HG02798 (cell line): ENCODE measurements at regions not wholly inside any gene's neighbourhood (a gene's known extent, or its start where the extent isn't known, plus 50 kb on each side); places are given as distances from the start of the nearest gene placed in this dataset.
A peak's percentile ranks its signal among the peaks of the same experiment; 100 is the strongest.

Source experiments
- ATAC-seq: cut with Tn5 transposase; IDR thresholded peaks from one replicate; pipeline ENCODE4 v1.9.1; 2021; ENCODE audit warnings: mild to moderate bottlenecking; ENCODE audit not compliant: unreplicated experiment, poor library complexity

DNA sequence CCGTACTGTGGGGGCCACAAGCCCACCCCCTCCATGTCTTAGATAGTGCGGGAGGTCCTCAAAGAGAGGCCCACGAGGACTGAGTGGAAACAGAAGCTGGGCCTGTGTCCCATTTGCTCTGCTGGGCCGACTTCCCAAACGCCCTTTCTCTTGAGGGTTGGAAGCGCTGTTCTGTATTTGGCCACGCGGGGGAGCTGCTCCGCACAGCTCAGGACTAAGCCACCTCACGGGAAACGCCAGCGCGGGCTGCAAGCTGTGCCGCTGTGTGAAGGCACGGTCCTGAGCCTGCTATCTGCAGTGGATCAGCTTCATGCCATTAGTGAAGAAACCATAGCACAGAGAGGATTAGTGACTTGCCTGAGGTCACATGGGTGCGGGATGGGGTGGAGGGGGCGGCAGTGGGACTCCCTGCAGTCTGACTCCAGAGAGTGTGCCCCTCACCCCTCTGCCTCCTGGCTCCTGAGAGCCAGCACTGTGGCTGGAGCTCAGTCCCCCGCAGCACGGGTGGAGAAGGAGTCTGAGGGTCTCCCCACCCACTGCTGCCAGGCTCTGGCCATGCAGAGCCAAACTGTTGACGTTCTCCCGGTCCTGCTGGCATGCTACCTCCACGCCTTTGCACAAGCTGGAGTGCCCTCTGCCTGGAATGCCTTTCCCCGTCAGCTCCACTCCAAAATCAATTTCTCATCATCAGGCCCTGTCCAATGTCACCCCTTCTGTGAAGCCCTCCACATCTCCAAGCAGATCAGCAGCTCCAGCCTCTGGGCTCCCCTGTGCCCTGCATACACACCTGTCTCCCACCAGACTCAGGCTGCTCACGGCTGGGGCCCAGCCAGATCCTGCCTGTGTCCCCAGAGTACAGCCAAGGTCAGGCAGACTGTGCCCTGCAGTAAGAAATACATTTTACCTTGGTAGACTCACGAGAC is 51.5 kb upstream of the LRRC32 start:
- peak; percentile 84 for ATAC-seq

DNA sequence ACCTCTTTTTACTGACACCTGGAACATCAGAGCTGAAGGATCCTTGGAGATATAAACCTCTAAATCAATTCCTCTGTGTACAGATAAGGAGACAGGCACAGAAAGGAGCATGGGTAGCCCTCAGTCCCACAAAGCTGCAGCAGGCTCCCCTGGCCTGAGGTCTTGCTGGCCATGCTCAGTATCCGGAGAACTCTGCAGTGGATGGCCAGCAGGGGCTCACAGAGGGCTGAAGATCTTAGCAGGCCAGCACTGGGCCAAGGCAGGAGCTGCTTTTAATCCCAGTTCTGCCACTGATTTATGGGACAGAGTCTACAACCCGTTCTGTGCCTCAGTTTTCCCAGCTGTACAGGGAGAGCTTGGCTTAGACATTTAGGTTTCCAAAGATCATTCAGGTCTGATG is 52.6 kb upstream of the LRRC32 start:
- no peak for ATAC-seq

DNA sequence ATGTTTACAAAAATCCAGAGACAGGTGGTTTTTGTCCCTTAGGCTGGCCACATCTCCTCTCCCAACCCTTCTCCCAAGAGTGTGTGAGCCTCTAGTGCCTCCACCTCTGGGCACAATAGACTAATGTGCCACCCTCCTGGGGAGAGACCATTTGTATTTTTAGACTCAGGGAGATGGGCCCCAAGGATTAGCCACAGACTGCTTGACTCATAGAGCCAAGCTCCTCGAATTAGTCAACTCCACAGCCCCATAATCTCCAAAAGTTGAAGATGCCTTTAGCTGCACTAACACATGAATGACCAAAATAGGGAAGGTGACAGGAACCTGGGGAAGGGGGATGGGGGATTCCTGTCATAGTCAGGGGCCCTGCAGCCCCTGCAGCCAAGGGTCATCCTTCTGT is 53.0 kb upstream of the LRRC32 start:
- ATAC-seq: no peak

DNA sequence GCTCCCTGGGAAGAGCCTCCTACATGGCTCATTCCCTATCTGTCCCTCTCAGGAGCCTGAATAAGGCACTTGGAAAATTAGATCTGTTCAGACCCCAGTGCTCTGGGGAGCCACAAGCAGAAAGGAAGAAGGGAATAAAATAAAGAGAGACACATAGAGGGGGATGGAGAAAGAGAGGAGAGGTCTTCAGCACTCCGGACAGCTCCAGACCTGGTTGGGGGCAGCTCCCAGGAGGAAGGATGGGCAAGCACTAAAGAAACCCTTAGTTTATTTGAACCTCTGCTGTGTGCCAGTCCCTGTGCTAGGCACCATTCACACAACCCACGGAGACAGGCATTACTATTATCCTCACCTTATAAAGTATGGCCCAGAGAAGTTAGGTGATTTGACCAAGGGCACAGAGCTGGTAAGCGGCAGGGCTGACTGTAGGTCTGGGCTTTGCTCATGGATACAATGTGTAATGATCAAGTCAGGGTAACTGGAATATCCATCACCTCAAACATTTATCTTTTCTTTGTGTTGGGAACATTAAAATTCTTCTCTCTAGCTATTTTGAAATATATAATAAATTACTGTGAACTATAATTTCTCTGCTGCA is 53.7 kb upstream of the LRRC32 start:
- ATAC-seq: no peak

DNA sequence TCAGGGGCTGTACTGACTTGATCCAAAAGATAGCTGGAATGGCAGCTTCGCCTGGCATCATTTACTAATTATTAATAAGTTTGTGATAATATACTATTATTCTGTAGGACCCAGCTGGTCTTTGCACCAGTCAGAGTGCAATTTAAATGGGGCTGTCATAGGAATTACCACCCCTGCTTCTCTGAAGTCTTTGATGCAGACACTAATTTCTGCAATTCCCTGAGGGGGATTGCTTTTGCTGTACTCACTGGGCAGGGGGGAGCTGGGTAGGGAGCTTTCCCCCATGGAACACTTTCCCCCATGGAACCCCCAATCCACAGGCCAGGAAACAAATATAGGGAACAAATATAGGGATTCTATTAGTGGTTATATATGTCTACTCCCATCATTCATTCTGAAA is 54.9 kb upstream of the TSKU start:
- no peak for ATAC-seq

DNA sequence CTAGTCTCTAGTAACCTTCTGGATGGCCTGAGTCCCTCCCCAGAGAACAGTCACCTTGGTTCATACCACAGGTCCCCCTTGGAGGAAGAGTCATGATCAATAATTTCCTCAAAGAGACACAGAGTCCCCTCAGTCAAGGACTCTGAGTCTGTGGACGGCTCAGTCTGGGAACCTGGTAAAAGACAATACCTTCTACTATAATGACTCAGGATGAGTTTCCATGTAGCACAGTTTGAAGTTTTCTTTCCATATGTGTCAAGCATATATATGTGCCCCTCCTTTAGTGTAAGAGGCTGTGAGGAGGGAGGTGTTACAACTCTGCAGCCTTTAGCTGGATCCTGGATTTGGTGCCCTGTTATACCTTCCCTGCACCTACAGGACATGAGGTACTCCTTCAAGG is 54.4 kb upstream of the TSKU start:
- no peak for ATAC-seq

DNA sequence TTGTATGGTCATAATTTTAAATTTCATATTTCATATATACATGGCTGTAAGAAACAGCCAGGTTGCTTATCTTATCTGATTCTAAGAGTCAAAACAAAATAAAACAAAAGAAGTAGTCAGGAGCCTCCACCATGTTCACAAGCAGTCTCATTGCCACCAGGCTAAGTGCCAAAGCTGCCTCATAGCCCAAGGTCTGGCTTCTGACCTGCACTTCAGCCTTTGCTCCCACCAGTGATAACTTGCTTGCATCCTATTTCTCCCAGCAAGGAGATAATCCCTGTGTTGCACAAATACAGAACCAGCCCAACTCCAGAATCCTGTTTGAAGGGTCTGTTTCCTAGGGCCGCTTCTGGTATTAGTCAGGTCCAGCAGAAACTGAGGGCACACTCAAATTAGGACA is 53.9 kb upstream of the TSKU start:
- ATAC-seq: no peak

DNA sequence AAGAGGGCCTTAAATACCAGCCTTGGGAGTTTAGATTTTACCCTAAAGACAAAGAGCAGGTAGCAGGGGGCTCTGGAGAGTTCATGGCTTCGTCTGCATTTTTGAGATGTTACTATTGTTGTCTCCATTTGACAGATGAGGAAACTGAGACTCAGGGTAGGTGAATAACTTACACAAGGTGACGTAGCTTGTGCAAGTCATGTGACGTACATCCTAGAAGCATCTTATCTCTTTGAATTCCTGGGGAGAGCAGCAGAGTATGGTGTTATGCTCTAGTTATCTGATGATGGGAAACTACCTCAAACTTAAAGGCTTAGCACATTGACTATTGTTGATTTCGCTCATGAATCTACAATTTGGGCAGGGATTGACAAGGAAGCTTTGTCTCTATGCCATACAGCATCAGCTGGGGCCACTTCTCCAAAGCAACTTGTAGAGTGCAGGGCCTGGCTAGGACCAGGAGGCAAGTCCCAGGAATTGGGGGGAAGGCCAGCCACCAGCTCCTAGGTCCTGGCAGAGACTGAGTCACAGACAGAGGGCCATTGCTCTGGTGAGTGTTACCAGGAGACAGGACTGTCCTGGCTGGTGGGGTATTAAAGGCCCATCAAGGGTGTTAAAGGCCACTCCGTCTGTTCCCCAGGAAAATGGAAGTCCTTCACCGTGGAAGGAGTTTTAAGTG is 52.1 kb upstream of the TSKU start:
- ATAC-seq: no peak

DNA sequence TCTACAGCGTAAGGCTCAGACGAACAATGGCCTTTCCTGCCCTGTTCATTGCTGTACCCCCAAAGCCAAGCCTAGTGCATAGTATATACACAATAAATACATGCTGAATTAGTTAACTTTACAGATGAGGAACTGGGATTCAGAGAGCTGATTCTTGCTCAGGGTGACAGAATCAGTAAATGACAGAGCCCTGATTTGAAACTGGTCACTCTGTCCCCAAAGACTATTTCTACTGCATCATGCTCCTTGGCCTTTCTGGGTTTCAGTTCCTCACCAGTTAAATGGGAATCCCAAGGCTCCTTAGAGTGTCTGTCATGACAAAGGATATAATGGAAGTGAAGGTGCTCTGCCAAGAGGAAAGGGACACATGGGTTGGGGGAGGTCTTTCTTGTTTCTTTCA is 50.5 kb upstream of the TSKU start:
- ATAC-seq: no peak
